ENCODE measurements at regions not wholly inside any gene's neighbourhood (a gene's known extent, or its start where the extent isn't known, plus 50 kb on each side); places are given as distances from the start of the nearest gene placed in this dataset.

DNA sequence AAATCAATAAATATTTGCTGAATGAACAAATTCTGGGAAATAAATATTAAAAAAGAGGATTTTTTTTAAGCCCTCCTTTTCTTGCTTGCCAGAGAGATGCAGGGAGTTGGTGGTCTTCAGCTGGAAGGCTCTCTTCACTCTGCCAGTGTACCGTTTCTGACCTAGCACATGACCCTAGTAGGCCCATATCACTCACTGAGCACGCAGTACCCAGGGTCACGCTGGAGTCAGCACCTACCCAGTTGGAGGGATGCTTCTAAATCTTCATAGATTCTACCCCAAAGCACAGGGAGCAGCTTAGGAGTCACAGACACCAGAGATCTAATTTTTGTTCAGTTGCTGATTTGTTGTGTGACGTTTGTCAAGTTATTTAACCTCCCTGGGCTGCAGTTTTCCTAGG lies 195.4 kb upstream of the TBX3 start:
- H3K9me3 Mint-ChIP-seq (ENCODE audit: unreplicated experiment), result no peaks in the 10 kb centered on the region
- H3K4me1 Mint-ChIP-seq (ENCODE audit: unreplicated experiment), result no peaks in the 10 kb centered on the region
- H3K27ac Mint-ChIP-seq (ENCODE audit: unreplicated experiment), result no peak overlapping the region
- H3K4me3 Mint-ChIP-seq (ENCODE audit: unreplicated experiment), result no peak overlapping the region
- H3K36me3 Mint-ChIP-seq (ENCODE audit: unreplicated experiment), result no peaks in the 10 kb centered on the region
- DNase-seq (ENCODE audit: extremely low spot score, unreplicated experiment), result no peak
- peaks cover 6% of the 10 kb centered on the region for H3K27me3 Mint-ChIP-seq (ENCODE audit: unreplicated experiment)
- TF ChIP-seq, protein P1, sequence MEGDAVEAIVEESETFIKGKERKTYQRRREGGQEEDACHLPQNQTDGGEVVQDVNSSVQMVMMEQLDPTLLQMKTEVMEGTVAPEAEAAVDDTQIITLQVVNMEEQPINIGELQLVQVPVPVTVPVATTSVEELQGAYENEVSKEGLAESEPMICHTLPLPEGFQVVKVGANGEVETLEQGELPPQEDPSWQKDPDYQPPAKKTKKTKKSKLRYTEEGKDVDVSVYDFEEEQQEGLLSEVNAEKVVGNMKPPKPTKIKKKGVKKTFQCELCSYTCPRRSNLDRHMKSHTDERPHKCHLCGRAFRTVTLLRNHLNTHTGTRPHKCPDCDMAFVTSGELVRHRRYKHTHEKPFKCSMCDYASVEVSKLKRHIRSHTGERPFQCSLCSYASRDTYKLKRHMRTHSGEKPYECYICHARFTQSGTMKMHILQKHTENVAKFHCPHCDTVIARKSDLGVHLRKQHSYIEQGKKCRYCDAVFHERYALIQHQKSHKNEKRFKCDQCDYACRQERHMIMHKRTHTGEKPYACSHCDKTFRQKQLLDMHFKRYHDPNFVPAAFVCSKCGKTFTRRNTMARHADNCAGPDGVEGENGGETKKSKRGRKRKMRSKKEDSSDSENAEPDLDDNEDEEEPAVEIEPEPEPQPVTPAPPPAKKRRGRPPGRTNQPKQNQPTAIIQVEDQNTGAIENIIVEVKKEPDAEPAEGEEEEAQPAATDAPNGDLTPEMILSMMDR (IDR thresholded peaks at IDR 0.05), result no peak

- TF ChIP-seq, protein P1 (IDR thresholded peaks at IDR 0.05), result no peak
- Mint-ChIP-seq H3K4me3 (ENCODE audit: unreplicated experiment) (no peak overlapping the region), H3K27me3 (ENCODE audit: unreplicated experiment) (peaks cover 6% of the 10 kb centered on the region), H3K9me3 (ENCODE audit: unreplicated experiment) (no peaks in the 10 kb centered on the region), H3K36me3 (ENCODE audit: unreplicated experiment) (no peaks in the 10 kb centered on the region), H3K27ac (ENCODE audit: unreplicated experiment) (no peak overlapping the region), H3K4me1 (ENCODE audit: unreplicated experiment) (no peaks in the 10 kb centered on the region)
- DNase-seq (ENCODE audit: extremely low spot score, unreplicated experiment), result no peak
Observed at GRCh38 chr12:114878781-114879180, 194.8 kb upstream of the TBX3 start.

DNA sequence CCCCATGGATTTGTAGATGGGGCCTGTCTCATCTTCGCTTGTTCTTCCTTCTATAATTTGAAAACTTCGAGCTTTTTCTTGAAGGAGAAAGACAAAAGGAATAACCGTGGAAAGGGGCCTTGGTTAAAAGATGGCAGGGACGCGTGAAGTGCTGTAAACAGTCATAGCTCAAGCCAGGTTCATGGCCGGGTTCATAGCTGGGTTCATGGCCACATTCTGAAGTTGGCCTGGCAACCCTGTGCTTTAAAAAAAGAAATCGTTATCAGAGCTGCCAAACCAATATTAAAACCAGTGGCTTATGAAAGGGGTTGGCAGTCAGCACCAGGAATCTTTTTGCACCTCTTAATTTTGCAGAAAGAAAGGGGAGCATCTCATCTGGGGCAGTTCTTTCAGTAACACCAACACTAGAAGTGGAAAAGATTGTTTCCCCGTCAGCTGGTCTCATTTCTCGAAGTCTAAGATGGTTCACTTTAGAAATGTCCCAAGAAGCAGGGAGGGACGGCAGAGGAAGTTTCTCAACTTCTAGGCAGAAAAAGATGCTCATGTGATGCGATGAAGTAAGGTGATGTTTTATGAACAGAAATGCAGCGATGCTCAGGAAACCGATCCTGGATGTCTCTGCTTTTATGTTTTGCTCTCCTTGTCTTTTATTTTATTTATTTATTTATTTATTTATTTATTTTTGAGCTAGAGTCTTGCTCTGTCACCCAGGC lies 193.1 kb upstream of the TBX3 start:
- Mint-ChIP-seq H3K4me3 (ENCODE audit: unreplicated experiment) (no peak overlapping the region), H3K4me1 (ENCODE audit: unreplicated experiment) (no peaks in the 10 kb centered on the region), H3K36me3 (ENCODE audit: unreplicated experiment) (no peaks in the 10 kb centered on the region), H3K27me3 (ENCODE audit: unreplicated experiment) (no peaks in the 10 kb centered on the region), H3K27ac (ENCODE audit: unreplicated experiment) (no peak overlapping the region), H3K9me3 (ENCODE audit: unreplicated experiment) (no peaks in the 10 kb centered on the region)
- no peak for DNase-seq (ENCODE audit: extremely low spot score, unreplicated experiment)
- TF ChIP-seq, protein P1 (IDR thresholded peaks at IDR 0.05), result no peak

GRCh38 chr12:114875313-114875712 lies 191.3 kb upstream of the TBX3 start:
- no peaks in the 10 kb centered on the region for H3K9me3 Mint-ChIP-seq (ENCODE audit: unreplicated experiment)
- TF ChIP-seq, protein P1 (IDR thresholded peaks at IDR 0.05), result no peak
- no peaks in the 10 kb centered on the region for H3K27me3 Mint-ChIP-seq (ENCODE audit: unreplicated experiment)
- DNase-seq (ENCODE audit: extremely low spot score, unreplicated experiment), result no peak
- H3K36me3 Mint-ChIP-seq (ENCODE audit: unreplicated experiment), result no peaks in the 10 kb centered on the region
- H3K4me3 Mint-ChIP-seq (ENCODE audit: unreplicated experiment), result no peak overlapping the region
- no peaks in the 10 kb centered on the region for H3K4me1 Mint-ChIP-seq (ENCODE audit: unreplicated experiment)
- no peak overlapping the region for H3K27ac Mint-ChIP-seq (ENCODE audit: unreplicated experiment)

GRCh38 chr12:114873656-114874055 lies 189.7 kb upstream of the TBX3 start:
- TF ChIP-seq, protein P1 (IDR thresholded peaks at IDR 0.05), result no peak
- DNase-seq (ENCODE audit: extremely low spot score, unreplicated experiment), result no peak
- Mint-ChIP-seq H3K4me1 (ENCODE audit: unreplicated experiment) (no peaks in the 10 kb centered on the region), H3K4me3 (ENCODE audit: unreplicated experiment) (no peak overlapping the region), H3K36me3 (ENCODE audit: unreplicated experiment) (no peaks in the 10 kb centered on the region), H3K9me3 (ENCODE audit: unreplicated experiment) (no peaks in the 10 kb centered on the region), H3K27me3 (ENCODE audit: unreplicated experiment) (no peaks in the 10 kb centered on the region), H3K27ac (ENCODE audit: unreplicated experiment) (no peak overlapping the region)
